Activated CD4-positive, CD25-positive, alpha-beta regulatory T cell treated with anti-CD3 and anti-CD28 coated beads, Interleukin-2, amount 50 U/mL, for 24 hours (primary cell): ENCODE measurements at regions not wholly inside any gene's neighbourhood (a gene's known extent, or its start where the extent isn't known, plus 50 kb on each side); places are given as distances from the start of the nearest gene placed in this dataset.
"Not testable (repeated sequence)": the region's sequence is repeated elsewhere in the genome, so short reads cannot be mapped to it uniquely, and the experiment has no call there.

ENCODE experiments used
- ATAC-seq, 2 donors: fragments of 150-1000 bp; cut with Tn5 transposase; one replicate each; pipeline ENCODE4 v1.10.0; 2021; ENCODE audit warnings: mild to moderate bottlenecking in 1 of 2, moderate library complexity in 1 of 2

DNA sequence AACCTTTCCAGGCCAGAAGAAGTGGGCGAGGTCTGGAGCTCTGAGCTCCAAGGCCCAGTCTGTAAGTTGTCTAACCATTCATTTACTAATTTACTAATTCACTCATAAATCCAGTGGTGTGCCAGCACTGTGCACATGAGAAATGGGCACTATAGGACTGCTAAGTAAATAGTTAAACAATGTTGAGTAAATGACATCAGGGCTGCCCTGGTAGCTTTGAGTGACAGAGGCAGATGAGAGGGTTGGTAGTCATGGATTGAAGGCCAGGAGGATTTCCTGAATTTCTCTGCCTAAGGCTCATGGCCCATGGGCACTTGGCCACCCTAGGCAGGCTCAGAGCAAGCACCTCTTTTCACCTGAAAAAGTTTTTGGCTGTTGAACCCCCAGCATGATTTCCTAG is 216.9 kb upstream of the RXFP2 start:
- ATAC-seq: no peak

DNA sequence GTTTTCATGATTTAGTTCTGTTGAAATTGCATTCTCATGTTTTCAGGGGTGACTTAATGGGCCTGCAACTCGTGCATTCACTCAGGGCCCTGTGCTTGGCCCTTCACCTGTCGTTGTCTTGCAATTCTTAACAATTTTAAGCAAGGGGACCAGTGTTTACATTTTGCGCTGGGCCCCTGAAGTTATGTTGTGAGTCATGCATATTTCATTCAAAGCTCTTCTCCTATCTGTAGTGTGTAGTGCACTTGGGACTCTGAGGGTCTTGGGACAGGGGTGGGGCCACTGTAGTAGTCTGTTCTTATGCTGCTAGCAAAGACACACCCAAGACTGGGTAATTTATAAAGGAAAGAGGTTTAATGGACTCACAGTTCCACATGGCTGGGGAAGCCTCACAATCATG is 211.2 kb upstream of the RXFP2 start:
- no peak for ATAC-seq

DNA sequence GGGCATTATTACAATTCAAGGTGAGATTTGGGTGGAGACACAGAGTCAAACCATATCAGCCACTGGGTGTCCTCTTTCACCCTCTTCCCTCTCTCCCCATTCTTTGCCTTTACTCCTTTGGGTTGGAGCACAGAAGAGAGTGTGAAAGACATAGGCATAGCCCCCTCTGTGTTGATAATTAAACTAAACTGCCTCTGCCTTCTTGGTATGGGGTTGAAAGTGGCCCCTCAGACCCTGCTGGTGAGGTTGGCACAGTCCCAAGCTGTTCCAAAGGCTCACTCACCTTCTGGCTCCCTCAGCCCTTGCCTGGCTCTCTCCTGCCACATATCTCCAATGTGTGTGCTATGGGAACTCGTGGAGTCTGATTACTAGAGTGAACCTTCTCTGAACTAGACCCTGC is 210.6 kb upstream of the RXFP2 start:
- ATAC-seq: no peak

DNA sequence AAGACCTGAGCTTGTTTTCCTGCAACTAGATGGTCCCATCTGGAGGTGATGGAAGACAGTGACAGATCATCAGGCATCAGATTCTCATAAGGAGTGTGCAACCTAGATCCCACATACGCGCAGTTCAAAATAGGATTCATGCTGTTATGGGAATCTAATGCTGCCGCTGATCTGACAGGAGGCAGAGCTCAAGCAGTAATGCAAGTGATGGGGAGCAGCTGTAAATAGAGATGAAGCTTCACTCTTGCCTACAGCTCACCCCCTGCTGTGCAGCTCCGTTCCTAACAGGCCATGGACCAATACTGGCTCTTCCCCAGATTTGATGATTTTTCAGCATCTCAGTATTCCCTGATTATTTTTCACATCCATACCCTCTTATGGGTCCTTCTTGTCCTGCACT is 208.4 kb upstream of the RXFP2 start:
- no peak for ATAC-seq

GRCh38 chr13:31537052-31537451 is 202.3 kb upstream of the RXFP2 start:
- ATAC-seq: no peak

- no peak for ATAC-seq
Observed at GRCh38 chr13:31538067-31539042, 201.0 kb upstream of the RXFP2 start.

- no peak for ATAC-seq
Observed at GRCh38 chr13:31540281-31540680, 199.0 kb upstream of the RXFP2 start.

DNA sequence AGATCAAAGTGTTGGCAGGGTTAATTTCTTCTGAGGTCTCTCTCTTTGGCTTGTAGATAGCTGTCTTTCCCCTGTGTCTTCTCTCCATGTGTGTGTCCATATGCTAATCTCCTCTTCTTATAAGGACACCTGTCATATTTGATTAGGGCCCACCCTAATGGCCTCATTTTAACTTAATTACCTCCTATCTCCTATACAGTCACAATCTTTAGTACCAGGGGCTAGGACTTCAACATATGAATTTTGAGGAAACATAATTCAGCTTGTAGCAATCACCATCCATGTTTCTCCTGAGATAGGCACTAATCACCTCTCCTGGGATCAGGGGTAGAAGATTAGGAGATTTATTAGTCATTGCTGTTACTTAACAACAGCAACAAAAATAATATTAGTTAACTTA is 196.1 kb upstream of the RXFP2 start:
- no peak for ATAC-seq

DNA sequence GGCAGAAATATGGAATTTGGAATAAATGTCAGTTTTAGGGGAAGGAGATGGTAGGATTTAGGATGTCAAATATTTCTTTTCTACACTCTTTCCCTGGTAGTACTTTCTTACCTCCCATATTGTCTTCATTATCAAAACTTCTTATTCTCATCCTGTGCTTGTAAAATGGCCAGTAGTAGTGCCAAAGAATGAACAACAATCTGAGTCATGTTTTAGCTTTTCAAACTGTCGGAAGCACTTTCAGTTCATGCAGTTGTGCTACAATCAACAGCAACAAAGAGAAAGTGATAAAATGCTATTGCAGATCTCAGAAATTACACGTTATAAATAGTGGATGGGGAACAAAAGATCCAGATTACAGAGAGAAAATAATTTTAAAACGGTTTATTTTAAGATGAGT is 193.7 kb upstream of the RXFP2 start:
- no peak for ATAC-seq

- ATAC-seq: no peak
Observed at GRCh38 chr13:31556376-31556775, 182.9 kb upstream of the RXFP2 start.

DNA sequence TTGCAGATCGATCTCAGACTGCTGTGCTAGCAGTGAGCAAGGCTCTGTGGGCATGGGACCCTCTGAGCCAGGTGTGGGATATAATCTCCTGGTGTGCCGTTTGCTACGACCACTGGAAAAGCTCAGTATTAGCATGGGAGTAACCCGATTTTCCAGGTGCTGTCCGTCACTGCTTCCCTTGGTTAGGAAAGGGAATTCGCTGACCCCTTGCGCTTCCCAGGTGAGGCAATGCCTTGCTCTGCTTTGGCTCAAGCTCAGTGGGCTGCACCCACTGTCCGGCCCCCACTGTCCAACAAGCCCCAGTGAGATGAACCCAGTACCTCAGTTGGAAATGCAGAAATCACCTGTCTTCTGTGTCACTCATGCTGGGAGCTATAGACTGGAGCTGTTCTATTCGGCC is 155.1 kb upstream of the RXFP2 start:
- not testable (repeated sequence) for ATAC-seq

DNA sequence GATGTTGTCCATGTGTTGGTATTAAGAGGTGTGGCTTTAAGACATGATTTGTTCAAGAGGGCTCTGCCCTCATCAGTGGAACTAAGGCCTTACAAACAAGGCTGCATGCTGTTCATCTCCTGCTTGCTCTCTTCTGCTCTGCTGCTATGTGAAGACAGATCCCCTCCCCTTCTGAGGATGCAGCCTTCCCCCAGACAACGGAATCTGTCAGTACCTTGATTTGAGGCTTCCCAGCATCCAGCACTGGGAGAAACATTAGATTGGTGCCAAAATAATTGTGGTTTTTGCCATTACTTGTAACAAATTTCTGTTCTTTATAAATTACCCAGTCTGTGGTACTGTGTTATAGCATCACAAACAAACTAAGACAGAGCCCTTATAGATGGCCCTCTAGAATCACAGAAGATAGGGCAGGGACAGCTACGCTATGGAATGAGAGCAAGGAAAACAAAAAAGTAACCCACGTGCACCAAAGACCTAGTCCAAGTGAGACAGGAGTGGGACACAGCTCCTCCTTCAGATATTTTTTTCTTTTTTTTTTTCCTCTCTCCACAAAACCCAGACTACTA is 151.5 kb upstream of the RXFP2 start:
- ATAC-seq: no peak

DNA sequence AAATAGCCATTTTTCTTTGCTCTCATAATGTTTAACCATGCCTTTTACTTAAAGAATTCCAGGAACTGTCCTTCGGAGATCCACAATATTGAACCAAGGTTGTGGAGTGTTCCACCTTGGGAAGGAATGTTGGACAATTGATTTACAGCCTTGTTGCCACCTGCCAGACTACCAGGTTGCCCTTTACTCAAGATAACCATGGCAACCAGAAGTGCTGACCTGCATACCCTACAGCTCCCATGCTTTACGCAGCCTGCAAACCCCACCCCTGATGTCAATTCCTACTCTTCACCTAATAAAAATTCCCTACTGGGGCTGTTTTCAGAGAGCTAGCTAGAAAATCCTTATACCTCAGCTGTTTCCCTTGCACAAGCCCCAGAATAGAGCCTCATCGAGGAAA is 151.0 kb upstream of the RXFP2 start:
- no peak for ATAC-seq

DNA sequence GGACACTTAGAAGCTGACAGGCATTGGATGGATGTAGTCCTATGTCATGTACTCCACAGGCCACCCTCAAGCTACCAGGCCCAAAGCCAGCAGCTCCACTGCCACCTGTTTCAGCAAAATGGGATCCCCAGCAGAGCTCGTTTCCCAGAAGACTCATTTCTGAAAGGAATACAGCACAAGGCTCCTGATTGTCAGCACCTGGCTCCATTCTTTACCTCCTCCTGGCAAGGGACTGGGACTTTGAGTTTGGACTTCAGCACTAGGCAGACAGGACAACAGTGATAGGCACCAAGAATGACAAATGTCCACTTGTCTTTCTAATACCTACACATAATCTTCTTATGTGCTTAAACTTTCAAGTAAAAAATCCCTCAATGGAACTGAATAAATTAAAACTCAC is 150.4 kb upstream of the RXFP2 start:
- no peak for ATAC-seq

GRCh38 chr13:31591642-31592233 is 147.6 kb upstream of the RXFP2 start:
- no peak for ATAC-seq

DNA sequence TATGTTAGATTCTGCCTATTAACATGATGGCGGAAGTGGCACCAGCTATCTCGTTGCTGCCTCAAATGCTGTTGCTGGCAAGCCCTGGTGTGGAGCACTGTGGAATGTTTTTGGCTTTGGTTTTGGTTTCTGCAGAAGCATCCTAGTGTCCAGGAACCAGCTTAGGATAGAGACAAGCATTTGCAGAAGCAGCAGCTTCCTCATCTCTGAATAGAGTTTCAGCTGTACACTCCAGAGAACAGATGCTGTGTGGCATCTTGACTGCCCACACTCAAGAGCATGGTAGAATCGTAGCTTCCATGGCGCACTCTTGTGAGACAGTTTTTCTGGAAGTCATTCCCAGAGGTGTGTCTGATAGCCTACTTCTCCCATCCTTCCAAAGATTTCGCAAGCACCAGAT is 145.3 kb upstream of the RXFP2 start:
- ATAC-seq: no peak

GRCh38 chr13:31595563-31595962 is 143.8 kb upstream of the RXFP2 start:
- no peak for ATAC-seq

DNA sequence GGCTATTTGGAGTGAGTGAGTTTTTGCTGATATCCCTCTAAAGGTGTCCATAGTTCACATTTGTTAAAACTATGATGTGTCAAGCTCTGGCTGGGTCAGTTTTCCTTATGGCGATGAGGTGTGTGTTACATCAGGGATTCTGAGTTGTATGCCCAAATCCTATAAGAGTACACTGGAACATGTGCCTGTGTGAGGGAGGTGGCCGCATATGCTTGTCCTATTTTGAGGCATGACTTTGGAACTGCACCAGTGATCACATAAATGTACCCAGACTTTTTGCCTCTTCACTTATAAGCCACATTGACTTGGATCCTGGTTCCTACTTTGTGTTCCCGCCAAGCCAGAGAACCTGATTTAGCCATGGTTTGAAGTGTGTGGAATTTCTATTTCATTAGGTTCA is 140.3 kb upstream of the RXFP2 start:
- no peak for ATAC-seq

DNA sequence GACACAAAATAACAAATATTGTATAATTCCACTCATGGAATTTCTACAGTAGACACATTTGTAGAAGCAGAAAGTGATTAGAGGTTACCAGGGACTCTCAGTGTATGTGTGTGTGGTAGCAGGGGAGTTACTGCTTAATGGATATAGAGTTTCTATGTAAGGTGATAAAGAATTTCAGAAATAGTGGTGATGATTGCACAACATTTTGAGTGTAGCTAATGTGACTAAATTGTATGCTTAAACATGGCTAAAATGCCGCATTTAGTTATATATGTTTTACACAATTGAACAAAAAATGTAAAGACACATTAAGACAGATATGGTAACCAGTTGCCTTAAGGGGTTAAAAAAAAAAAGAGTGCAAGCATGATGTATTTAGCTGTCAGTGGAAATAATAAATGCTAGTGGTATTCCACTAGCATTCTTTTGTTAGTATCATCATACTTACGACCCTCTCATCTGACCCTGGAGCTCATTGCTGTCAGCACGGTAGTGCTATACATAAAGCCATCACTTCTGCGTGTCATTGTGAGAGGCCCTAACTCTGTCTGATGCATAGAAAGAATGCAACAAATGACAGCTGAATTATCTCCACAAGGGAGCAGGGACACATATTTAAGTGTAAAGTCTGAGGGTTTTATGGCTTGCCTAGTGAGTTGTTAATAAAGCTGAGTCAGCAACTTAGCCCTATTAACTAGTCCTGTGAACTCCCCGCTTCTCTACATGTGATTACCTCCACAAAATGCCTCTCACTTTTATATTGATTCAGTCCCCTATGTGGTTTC is 134.1 kb upstream of the RXFP2 start:
- ATAC-seq: no peak

- not testable (repeated sequence) for ATAC-seq
Observed at GRCh38 chr13:31607531-31607930, 131.8 kb upstream of the RXFP2 start.

- not testable (repeated sequence) for ATAC-seq
Observed at GRCh38 chr13:31608780-31609179, 130.5 kb upstream of the RXFP2 start.

DNA sequence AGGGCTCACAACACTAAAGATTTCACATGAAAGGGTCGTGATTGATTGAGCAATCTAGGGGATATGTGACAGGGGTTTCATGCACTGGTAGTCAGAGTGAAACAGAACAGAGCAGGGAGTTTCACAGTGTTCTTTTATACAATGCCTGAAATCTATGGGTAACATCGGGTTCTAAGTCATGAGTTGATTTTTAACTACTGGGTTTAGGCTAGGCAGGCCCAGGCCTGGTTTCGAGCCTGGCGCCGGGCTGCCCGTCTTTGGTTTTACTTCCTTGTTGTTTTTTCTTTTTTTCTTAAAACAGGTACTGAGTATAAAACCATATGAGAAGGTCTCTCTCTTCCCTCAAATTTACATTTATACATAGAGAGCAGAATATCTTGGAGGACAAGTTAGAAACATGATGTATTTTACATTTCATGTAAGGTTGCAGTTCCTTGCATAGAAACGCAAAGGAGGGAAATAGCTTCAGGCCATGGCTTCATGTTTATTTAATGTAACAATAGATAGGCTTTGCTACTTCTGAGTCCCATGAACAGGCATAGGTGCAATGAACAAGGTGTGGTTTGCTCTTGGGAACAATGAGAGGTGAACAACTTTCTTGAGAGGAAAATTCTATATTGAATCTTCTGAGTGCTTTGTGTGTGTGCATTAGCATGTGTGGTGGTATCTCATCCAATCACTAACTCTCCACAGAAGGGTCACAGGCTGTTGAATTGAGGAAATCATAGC is 128.9 kb upstream of the RXFP2 start:
- no peak for ATAC-seq

DNA sequence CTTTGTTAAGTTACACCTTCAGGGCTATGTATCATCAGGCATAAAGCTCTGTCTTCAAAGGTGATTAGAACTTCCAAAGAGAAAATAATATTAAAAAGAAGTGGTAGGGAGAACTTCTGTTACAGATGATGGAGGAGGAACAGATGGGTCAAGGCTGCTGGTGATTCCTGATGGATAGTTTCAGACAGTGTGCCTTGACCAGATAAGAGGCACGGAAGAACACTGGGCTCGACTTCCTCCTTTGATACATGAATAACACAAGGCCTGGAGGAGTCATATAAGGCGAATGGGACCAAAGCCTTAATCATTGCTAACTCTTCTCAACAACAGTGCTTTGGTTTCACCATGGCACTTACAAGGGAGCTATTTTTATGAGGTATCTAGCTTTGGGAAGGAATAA is 128.1 kb upstream of the RXFP2 start:
- no peak for ATAC-seq
